DMS53 treated with DMSO at 0.1 percent for 48 hours (cell line): ENCODE measurements at regions not wholly inside any gene's neighbourhood (a gene's known extent, or its start where the extent isn't known, plus 50 kb on each side); places are given as distances from the start of the nearest gene placed in this dataset.

Source experiments
- DNase-seq: peaks from one replicate; lab custom pipeline; 2025; ENCODE audit not compliant: unreplicated experiment; lab: John Stamatoyannopoulos, UW

- no peak for DNase-seq
Measured at GRCh38 chr21:28541371-28542112, 451.1 kb downstream of the LTN1 start.

DNA sequence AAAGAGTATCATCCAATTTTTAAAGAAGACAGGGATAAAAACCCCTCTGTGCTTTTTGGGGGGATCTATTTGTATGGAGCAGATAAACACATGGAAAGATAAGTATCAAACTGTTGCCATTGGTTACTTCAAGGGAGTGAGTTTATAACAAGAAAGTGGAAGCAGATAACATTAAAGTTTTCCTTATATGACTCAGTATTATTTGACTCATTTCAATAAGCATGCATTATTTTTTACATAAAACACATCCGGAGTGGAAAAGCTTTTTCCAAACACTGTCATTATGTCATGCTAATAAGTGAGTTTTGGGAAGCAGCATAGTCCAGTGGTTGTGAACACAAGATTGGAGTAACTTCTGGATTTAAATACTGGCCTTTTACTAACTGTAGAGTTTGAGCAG, 452.2 kb downstream of the LTN1 start:
- DNase-seq, result no peak

- no peak for DNase-seq
Measured at GRCh38 chr21:28539623-28539988, 453.1 kb downstream of the LTN1 start.

DNA sequence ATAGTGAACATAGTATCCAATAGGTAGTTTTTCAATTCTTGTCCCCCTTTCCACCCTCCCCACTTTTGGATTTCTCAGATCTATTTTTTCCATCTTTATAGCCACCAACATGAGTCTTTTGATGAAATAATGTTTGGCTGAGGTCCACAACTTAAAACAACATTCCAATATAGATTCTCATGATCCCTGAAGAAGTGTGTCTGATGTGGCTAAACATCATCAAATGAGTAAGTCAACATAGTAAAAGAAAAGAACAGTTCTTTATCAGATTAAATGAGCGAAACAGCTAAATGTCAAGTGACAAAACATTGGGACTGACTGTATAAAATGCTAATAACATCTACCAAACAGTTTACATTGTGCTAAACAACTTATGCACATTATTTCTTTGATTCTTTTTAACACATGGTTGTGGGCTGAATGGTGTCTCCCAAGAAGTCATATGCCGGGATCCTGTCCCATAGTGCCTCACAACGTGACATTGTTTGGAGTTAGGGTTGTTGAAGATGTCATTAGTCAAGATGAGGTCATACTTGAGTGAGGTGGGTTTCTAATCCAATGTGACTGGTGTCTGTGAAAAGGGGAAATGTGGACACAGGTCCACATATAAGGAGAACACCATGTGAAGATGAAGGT, 453.6 kb downstream of the LTN1 start:
- no peak for DNase-seq

DNA sequence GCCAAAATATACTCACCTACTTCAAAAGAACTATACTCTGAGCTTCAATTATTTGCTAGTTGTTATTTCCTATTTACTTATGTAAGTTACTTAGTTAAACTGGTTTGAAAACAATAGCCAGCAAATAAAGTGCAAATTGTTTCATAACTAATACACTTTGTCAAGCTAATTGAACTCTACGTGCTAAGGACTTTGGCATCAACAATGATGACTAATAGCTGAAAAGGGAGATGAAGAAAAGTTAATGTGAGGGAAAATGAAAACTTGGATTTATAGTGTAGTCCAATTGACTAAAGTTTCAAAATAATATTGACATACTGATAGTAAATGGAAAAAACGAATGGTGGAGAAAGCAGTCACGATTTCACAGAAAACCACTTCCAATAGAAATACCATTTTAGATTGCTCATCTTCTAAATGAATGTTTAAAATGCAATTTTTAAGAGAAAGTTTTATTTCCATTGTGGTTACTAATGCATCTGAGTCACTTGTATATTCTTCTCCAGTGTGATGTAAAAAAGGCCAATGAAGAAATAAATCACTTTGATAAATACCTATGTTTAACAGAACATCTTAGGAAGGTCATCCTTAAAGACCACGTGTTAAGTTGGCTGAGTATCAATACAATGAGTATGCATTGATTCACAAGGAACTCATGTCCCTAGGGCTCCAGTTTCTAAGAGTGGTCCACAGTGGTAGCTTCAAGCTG, 455.2 kb downstream of the LTN1 start:
- no peak for DNase-seq

- DNase-seq, result no peak
Measured at GRCh38 chr21:28532446-28532845, 460.2 kb downstream of the LTN1 start.

- DNase-seq, result no peak
Measured at GRCh38 chr21:28523367-28523766, 469.3 kb downstream of the LTN1 start.

- peak; percentile 18 for DNase-seq
Measured at GRCh38 chr21:28522014-28522799, 470.5 kb downstream of the LTN1 start.

DNA sequence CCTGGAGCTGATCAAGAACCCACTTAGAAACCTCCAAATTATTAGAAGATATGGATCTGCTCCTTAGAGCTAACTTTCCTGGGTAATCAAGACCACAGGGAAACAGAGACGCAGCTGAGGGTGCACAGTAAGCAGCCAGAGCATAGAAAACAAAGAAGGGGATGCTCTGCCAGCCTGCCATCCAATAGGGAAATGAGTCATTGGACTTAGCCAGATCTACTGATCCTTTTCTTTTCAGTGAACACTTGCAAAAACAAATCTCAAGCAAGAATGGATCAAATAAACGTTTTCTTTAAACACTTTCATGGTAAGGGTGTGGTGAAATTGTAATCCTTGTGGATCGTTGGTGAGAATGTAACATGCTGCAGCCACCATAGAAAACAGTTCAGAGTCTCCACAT, 474.0 kb downstream of the LTN1 start:
- no peak for DNase-seq

DNA sequence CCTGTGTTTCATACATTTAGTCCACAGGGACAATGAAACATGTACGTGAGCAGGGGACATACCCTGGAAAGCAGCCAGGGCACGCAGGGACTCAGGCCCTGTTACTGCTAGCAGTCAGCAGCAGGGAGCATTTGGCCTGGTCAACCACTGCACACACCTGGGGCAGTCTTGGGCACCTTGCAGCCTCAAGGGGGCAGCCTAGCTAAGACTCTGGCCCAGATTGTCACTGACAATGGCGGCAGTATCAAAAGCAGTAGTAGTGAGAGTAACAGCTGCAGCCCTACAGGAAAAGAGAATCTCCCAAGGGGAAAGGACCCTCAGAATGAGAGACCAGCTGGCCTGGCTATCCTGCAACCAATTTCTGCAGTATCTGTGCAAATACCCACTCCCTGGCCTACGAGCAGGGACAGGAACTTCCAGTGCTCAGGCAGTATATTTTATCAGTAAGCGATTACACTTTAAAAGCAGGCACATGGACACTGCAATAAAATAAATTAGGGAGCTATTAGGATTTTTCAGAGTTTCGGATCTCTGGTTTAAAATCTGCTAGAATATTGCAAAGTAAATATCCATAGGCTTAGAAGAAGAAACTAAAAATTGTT, 475.6 kb downstream of the LTN1 start:
- DNase-seq, result peak; percentile 58

DNA sequence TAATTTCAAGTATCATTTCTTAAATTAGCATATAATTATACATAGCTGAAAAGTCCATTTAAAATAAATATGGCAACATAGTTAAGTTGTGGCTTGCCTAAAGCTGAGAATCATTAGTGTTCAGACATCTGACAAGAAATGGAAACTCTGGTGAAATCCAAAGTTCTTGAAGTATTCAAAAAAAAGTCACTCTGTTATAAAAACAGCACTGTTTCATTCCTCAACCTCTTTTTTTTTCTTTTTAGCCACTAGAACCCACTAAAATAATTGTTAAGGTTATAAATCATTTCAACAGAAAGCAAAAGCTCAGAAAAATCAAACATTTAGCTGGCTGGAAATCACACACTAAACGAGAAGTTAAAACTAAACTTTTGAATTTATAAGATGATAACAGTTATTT, 476.7 kb downstream of the LTN1 start:
- DNase-seq, result no peak

DNA sequence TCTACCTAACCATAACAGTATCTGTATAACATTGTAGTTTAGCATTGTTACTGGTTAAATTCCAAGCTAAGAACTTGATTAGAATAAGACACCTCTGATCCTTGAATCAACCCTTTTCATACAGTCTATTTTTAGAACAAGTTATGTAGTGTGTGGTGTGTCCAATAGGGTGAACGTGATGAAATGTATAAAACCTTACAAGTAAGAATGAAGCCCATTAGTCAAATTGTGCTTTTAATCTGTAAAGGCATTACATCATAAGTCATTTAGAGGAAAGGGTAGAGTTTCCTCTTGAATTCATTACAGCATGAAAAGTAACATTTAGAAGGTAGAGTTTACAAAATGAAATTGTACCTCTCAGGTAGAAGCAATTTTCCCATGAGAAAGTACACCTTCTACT, 479.2 kb downstream of the LTN1 start:
- no peak for DNase-seq

DNA sequence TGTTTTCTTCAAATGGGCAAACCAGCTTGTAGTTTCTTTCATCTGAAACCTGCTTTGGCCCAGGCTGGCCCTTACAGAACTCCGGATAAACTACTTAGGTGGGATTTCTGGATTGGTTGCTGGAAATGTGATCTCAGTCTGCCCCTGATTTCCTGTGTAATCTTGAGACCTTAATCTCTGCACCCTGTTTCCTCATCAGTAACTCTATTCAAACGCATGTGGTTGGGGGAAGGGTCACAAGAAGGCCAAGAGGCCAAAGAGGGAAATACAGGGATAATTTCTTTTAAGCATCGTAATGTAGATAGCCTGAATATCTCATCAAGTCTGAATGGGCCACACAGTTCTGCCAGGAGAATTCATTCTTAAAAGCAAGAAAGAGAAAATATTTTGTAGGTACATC, 483.6 kb downstream of the LTN1 start:
- no peak for DNase-seq

DNA sequence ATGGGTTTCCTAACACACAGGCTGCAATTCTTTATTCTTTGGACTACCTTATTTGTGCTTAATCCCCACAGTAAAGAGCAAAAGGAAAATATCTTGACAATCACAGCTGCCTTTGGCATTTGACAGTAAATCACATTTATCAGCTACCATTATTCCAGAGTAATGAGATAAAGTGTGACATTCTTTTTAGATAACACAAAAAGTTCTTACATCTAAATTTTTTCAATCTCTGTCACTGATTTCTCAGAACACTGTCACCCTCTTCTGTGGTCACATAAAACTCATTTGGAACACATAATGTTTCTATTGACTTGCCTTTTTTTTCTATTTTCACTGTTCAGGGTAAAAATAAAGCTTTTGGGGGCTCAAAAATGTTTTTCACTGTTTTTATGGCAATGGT, 484.6 kb downstream of the LTN1 start:
- DNase-seq, result no peak

DNA sequence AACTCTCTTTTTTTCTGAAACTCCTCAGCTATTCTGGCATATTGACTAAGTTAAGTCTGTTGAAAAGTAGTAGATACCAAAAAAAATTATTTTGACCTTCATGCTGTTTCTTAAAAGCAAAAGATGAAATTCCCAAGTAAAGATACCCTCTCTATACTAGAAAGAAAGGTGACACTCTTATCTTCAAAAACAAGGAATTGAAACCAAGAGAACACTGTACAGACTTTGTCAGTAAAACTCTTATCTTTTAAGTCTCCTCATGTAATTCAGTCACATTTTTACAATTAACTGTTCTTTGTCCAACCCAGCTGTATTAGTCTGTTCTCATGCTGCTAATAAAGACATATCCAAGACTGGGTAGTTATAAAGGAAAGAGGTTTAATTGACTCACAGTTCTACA, 496.2 kb downstream of the LTN1 start:
- no peak for DNase-seq

GRCh38 chr21:28492127-28492526, 500.6 kb downstream of the LTN1 start:
- DNase-seq, result no peak

GRCh38 chr21:28489821-28490350, 502.8 kb downstream of the LTN1 start:
- no peak for DNase-seq

- DNase-seq, result no peak
Measured at GRCh38 chr21:28489162-28489561, 503.5 kb downstream of the LTN1 start.

GRCh38 chr21:28487455-28488070, 505.1 kb downstream of the LTN1 start:
- no peak for DNase-seq

DNA sequence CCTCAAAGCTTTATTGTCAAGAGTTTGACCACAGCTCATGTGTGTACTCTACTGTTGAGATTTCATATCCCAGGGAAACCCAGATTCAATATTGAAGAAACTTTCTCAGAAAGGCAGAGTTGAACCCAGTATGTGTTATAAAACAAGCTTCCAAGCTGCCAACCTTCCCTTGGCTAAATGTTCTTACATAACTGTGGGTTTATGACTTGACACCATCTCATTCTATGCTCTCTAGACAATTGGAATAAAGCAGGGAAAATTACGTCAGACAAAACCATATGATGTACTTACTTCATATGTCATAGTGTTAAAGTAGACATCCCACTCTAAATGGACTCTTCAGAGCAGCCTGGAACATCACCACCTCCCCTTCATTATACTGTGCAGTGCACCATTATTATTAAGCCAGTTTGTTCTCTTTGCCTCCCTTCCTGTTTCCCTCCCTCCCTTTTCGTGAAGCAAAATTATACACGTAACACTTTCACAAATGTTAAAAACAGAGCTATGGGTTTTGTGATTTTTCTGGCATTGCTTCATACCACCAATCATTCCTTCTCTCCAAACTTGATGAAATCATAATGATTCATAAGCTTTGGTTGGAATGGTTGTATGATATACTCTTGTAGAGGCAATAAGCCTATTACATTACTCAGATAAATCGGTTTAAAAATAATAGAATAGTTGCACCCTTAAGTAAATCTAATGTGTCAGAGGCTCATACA, 507.2 kb downstream of the LTN1 start:
- DNase-seq, result no peak
